Keratinocyte (primary cell): ENCODE measurements at regions not wholly inside any gene's neighbourhood (a gene's known extent, or its start where the extent isn't known, plus 50 kb on each side); places are given as distances from the start of the nearest gene placed in this dataset.

Source experiments
- EZH2 ChIP-seq: IDR thresholded peaks from one replicate; pipeline ENCODE4 v1.6.1; 2012; ENCODE audit warnings: inconsistent platforms, mild to moderate bottlenecking, low read length, moderate library complexity
- TF ChIP-seq, protein P1 (sequence below), 3 experiments: IDR thresholded peaks in 1 of 3; conservative IDR thresholded peaks in 1 of 3; optimal IDR thresholded peaks in 1 of 3; 2 replicates in 2 of 3; 3 replicates in 1 of 3; pipeline versions ENCODE3 to v1.5.1; 2011; ENCODE audit warnings: low read length in 3 of 3, mild to moderate bottlenecking in 3 of 3, moderate library complexity in 2 of 3, control low read depth in 1 of 3, inconsistent platforms in 1 of 3; ENCODE audit not compliant: insufficient read depth in 2 of 3; ENCODE audit errors: extremely low read depth in 1 of 3

- TF ChIP-seq, protein P1, sequence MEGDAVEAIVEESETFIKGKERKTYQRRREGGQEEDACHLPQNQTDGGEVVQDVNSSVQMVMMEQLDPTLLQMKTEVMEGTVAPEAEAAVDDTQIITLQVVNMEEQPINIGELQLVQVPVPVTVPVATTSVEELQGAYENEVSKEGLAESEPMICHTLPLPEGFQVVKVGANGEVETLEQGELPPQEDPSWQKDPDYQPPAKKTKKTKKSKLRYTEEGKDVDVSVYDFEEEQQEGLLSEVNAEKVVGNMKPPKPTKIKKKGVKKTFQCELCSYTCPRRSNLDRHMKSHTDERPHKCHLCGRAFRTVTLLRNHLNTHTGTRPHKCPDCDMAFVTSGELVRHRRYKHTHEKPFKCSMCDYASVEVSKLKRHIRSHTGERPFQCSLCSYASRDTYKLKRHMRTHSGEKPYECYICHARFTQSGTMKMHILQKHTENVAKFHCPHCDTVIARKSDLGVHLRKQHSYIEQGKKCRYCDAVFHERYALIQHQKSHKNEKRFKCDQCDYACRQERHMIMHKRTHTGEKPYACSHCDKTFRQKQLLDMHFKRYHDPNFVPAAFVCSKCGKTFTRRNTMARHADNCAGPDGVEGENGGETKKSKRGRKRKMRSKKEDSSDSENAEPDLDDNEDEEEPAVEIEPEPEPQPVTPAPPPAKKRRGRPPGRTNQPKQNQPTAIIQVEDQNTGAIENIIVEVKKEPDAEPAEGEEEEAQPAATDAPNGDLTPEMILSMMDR (optimal IDR thresholded peaks at IDR 0.05 in 1 of 3, IDR thresholded peaks at IDR 0.05 in 1 of 3, conservative IDR thresholded peaks at IDR 0.05 in 1 of 3; ENCODE audit: extremely low read depth in 1 of 3, insufficient read depth in 2 of 3, low read length in 3 of 3), result no peak
- no peak for TF ChIP-seq EZH2
Measured at GRCh38 chr11:92071660-92072059, 153.0 kb upstream of the FAT3 start.
